BLaER1 (cell line): ENCODE measurements at regions not wholly inside any gene's neighbourhood (a gene's known extent, or its start where the extent isn't known, plus 50 kb on each side); places are given as distances from the start of the nearest gene placed in this dataset.

Source experiments
- H3K27ac ChIP-seq: shearing (Covaris generic); formaldehyde crosslinking; 2 replicates; pipeline ENCODE4 v1.8.1; 2022
- H3K27me3 ChIP-seq: shearing (Covaris generic); formaldehyde crosslinking; 2 replicates; pipeline ENCODE4 v1.8.1; 2022
- H3K36me3 ChIP-seq: shearing (Covaris generic); formaldehyde crosslinking; 2 replicates; pipeline ENCODE4 v1.8.1; 2022
- H3K4me1 ChIP-seq: shearing (Covaris generic); formaldehyde crosslinking; 2 replicates; pipeline ENCODE4 v1.8.1; 2022
- H3K4me2 ChIP-seq: shearing (Covaris generic); formaldehyde crosslinking; 2 replicates; pipeline ENCODE4 v1.8.1; 2022
- H3K4me3 ChIP-seq: shearing (Covaris generic); formaldehyde crosslinking; 2 replicates; pipeline ENCODE4 v1.8.1; 2022
- H3K9ac ChIP-seq: shearing (Covaris generic); formaldehyde crosslinking; 2 replicates; pipeline ENCODE4 v1.8.1; 2022
- H3K9me3 ChIP-seq: shearing (Covaris generic); formaldehyde crosslinking; 2 replicates; pipeline ENCODE4 v1.8.1; 2022
- H4K20me1 ChIP-seq: shearing (Covaris generic); formaldehyde crosslinking; 2 replicates; pipeline ENCODE4 v1.8.1; 2022
- Cebpa-rat ChIP-seq: shearing (Covaris generic); IDR thresholded peaks from 2 replicates; pipeline ENCODE4 v1.8.1; 2022

DNA sequence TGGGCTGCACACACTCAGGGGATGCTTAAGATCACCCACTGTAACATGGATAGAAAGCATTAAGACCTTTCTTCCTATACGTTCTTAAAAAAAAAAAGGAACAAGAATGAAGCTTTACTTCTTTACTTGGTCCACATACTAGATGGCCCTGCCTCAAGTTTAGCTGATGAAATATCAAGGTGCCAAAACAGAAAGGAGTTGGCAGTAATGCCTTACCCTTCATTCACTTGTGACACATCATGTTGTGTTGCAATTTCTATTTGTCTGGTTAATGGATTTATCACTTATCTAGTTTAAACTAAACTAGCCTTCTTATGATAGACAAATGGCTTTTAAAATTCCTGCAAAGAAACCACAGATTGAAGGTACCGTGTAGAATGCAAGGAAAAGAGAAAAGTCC, 720.3 kb downstream of the CCSER2 start:
- TF ChIP-seq Cebpa-rat, result no peak
- Histone ChIP-seq H3K27me3 (no peaks in the 10 kb centered on the region), H3K27ac (no peak overlapping the region), H4K20me1 (no peaks in the 10 kb centered on the region), H3K4me2 (no peak overlapping the region), H3K4me1 (peaks cover 12% of the 10 kb centered on the region; the same call in 1 of the 2 replicates), H3K4me3 (no peak overlapping the region), H3K9me3 (no peaks in the 10 kb centered on the region), H3K36me3 (no peaks in the 10 kb centered on the region), H3K9ac (no peak overlapping the region)

DNA sequence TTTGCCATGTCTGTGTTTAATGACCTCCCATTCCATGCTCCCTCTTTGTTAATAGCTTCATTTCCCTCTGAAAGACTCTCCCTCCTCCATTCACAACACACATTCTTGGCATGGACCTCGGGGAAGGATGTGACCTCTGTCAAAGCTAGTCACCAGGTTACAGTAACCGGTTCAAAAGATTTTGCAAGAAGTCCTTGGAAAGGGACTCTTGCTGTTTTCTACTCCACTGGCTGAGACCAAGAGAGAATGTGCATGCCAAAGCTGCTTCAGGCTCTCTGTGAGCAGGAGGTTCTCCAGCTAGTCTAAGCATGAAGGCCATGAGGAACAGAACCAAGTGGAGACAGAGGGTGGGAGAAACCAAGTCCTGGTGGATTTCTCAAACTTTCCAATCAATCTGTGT, 732.6 kb downstream of the CCSER2 start:
- Histone ChIP-seq H3K27me3 (no peaks in the 10 kb centered on the region), H3K36me3 (no peaks in the 10 kb centered on the region), H3K9ac (no peak overlapping the region), H3K9me3 (peaks cover 10% of the 10 kb centered on the region), H3K4me1 (no peaks in the 10 kb centered on the region), H3K4me2 (no peak overlapping the region), H4K20me1 (no peaks in the 10 kb centered on the region), H3K27ac (no peak overlapping the region), H3K4me3 (no peak overlapping the region)
- no peak for TF ChIP-seq Cebpa-rat

DNA sequence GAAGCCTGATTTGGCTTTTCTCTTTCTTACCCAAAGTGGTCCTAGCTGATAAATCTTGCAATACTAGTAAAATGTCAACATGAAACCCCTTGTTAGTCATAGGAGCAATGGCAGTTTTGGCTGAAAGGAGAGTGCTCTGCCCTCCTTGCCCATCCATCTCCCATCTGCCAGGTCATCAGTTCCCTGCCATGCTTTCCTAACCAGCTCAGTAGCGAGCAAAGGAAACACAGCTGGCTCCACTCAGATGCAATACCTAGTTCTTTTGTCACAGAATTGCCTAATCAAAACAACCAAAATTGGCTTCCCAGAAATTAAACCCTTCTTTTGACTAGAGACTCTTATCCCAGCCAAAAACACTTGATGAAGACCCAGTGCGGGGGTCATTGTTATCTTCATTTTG, 733.0 kb downstream of the CCSER2 start:
- Histone ChIP-seq H3K36me3 (no peaks in the 10 kb centered on the region), H3K9me3 (peaks cover 6% of the 10 kb centered on the region), H3K27me3 (no peaks in the 10 kb centered on the region), H3K9ac (no peak overlapping the region), H3K4me3 (no peak overlapping the region), H3K4me2 (no peak overlapping the region), H3K4me1 (no peaks in the 10 kb centered on the region), H4K20me1 (no peaks in the 10 kb centered on the region), H3K27ac (no peak overlapping the region)
- TF ChIP-seq Cebpa-rat, result no peak

DNA sequence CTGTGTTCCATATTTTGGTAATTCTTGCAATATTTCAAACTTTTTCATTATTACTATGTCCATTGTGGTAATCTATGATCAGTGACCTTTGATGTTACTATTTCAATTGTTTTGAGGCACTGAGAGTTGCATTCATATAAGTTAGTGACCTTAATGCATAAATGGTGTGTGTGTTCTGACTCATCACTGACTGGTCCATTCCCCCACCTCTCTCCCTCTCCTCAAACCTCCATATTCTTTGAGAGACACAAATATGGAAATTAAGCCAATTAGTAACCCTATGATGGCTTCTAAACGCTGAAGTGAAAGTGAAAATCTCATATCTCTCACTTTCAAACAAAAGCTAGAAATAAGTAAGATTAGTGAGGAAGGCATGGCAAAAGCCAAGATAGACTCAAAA, 739.6 kb downstream of the CCSER2 start:
- H3K4me3 ChIP-seq, result no peak overlapping the region
- no peak for TF ChIP-seq Cebpa-rat
- no peaks in the 10 kb centered on the region for H3K9me3 ChIP-seq
- no peak overlapping the region for H3K4me2 ChIP-seq
- H3K36me3 ChIP-seq, result no peaks in the 10 kb centered on the region
- no peak overlapping the region for H3K27ac ChIP-seq
- H3K9ac ChIP-seq, result no peak overlapping the region
- no peaks in the 10 kb centered on the region for H4K20me1 ChIP-seq
- no peaks in the 10 kb centered on the region for H3K27me3 ChIP-seq
- H3K4me1 ChIP-seq, result no peaks in the 10 kb centered on the region

DNA sequence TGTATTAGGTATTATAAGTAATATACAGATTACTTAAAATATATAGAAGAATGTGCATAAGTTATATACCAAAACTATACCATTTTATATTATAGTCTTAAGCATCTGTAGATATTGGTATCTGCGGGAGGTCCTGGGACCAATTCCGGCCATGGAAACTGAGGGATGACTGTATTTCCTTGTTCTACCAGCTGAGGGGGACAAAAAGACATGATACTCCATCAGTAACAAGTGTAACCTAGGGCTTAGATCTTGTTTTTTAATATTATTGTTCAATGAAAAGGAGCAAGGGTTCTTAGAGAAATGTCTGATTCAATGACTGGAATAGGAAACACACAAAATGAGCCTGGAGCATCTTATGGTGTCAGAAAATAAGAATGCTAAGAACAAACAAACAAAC, 752.5 kb downstream of the CCSER2 start:
- H3K9me3 ChIP-seq, result no peaks in the 10 kb centered on the region

DNA sequence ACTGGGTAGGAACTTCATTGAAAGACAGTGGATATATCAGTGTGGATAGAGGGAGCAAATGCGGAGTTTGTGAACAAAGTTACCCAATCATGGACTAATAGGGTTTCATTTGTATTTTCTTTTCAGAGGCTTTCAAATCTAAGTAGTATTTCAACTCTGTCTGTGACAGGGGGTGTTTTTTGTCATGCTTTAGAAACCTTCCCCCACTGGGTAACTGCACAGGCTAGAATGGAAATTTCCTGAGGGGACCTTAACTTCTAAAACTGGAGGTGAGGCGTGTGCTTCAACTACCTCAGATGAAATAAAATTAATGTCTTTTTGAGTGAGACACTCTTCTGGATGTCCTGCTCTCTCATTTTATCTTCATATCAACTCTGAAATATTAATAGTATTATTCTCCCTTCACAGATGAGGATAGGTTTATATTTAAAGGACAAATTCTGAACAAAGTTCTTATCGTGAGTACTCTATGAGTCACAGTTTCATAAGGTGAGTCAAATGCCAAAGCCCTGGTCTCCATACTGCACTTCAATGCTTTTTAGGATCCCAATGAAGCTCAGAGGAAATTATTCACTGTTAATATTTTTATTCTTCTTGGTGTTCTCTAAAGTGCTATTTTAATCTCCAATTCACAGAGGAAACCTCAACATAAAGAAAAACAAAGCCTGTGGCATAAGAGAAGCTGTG, 770.6 kb downstream of the CCSER2 start:
- H3K9me3 ChIP-seq, result no peaks in the 10 kb centered on the region
- H3K36me3 ChIP-seq, result no peaks in the 10 kb centered on the region
- TF ChIP-seq Cebpa-rat, result no peak
- H4K20me1 ChIP-seq, result no peaks in the 10 kb centered on the region
- H3K4me3 ChIP-seq, result no peak overlapping the region
- no peaks in the 10 kb centered on the region for H3K4me1 ChIP-seq
- no peak overlapping the region for H3K4me2 ChIP-seq
- H3K27me3 ChIP-seq, result no peaks in the 10 kb centered on the region
- no peak overlapping the region for H3K27ac ChIP-seq
- no peak overlapping the region for H3K9ac ChIP-seq

More for the DNA sequence above, 752.5 kb downstream of the CCSER2 start:
- Histone ChIP-seq H3K4me2 (no peak overlapping the region), H3K27me3 (no peaks in the 10 kb centered on the region), H3K4me3 (no peak overlapping the region), H4K20me1 (no peaks in the 10 kb centered on the region), H3K4me1 (no peaks in the 10 kb centered on the region), H3K27ac (no peak overlapping the region), H3K9ac (no peak overlapping the region), H3K36me3 (no peaks in the 10 kb centered on the region)
- no peak for TF ChIP-seq Cebpa-rat

GRCh38 chr10:85100495-85100894, 772.1 kb downstream of the CCSER2 start:
- no peak overlapping the region for H3K4me2 ChIP-seq
- H3K27ac ChIP-seq, result no peak overlapping the region
- no peaks in the 10 kb centered on the region for H4K20me1 ChIP-seq
- no peaks in the 10 kb centered on the region for H3K36me3 ChIP-seq
- H3K9ac ChIP-seq, result no peak overlapping the region
- H3K4me1 ChIP-seq, result no peaks in the 10 kb centered on the region
- no peaks in the 10 kb centered on the region for H3K27me3 ChIP-seq
- H3K4me3 ChIP-seq, result no peak overlapping the region
- no peaks in the 10 kb centered on the region for H3K9me3 ChIP-seq
- TF ChIP-seq Cebpa-rat, result no peak

DNA sequence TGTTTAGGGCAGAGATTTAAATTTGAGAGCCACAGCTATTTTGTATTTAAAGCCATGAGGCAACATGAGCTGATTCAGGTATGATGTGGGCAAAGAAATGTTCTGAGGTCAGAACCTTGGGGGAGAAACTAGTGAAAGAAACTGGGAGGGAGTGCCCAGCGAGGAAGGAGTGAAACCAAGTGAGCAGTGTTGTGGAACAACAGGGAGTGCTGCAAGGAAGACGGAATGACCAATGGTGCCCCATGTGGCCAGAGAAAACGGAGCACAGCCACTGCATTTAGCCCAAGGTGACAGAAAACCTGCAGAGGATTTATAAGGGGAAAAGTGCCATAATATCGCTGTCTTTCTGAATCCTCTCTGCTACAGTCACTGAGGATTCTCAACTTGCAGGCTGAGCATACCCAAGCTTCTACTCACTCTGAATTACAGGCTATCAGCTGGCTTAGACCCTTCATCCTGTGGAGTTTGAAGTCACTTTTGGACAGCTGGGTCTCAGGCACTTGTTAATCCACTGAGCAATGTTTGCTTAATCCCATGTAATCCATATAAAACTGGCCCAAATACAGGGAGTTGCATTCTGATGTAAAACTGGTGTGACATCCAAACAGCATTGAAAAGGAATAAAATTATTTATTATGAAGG, 777.3 kb downstream of the CCSER2 start:
- no peak overlapping the region for H3K4me2 ChIP-seq
- no peaks in the 10 kb centered on the region for H3K9me3 ChIP-seq
- no peak overlapping the region for H3K27ac ChIP-seq
- no peaks in the 10 kb centered on the region for H3K27me3 ChIP-seq
- TF ChIP-seq Cebpa-rat, result no peak
- no peaks in the 10 kb centered on the region for H4K20me1 ChIP-seq
- H3K4me1 ChIP-seq, result no peaks in the 10 kb centered on the region
- H3K9ac ChIP-seq, result no peak overlapping the region
- no peak overlapping the region for H3K4me3 ChIP-seq
- H3K36me3 ChIP-seq, result no peaks in the 10 kb centered on the region

- H3K9me3 ChIP-seq, result no peaks in the 10 kb centered on the region
- H3K27ac ChIP-seq, result no peak overlapping the region
- no peak overlapping the region for H3K4me2 ChIP-seq
- H3K27me3 ChIP-seq, result no peaks in the 10 kb centered on the region
- H3K9ac ChIP-seq, result no peak overlapping the region
- TF ChIP-seq Cebpa-rat, result no peak
- no peaks in the 10 kb centered on the region for H3K4me1 ChIP-seq
- no peaks in the 10 kb centered on the region for H3K36me3 ChIP-seq
- no peak overlapping the region for H3K4me3 ChIP-seq
- no peaks in the 10 kb centered on the region for H4K20me1 ChIP-seq
Measured at GRCh38 chr10:85111271-85111670, 782.9 kb downstream of the CCSER2 start.

- no peak overlapping the region for H3K4me2 ChIP-seq
- no peaks in the 10 kb centered on the region for H3K36me3 ChIP-seq
- H4K20me1 ChIP-seq, result no peaks in the 10 kb centered on the region
- H3K27me3 ChIP-seq, result no peaks in the 10 kb centered on the region
- no peaks in the 10 kb centered on the region for H3K4me1 ChIP-seq
- H3K4me3 ChIP-seq, result no peak overlapping the region
- no peak overlapping the region for H3K27ac ChIP-seq
- TF ChIP-seq Cebpa-rat, result no peak
- no peaks in the 10 kb centered on the region; the same call in 1 of the 2 replicates for H3K9me3 ChIP-seq
- no peak overlapping the region for H3K9ac ChIP-seq
Measured at GRCh38 chr10:85124603-85125051, 796.2 kb downstream of the CCSER2 start.
